Thyroid gland (tissue), 4 donors: ENCODE measurements at regions not wholly inside any gene's neighbourhood (a gene's known extent, or its start where the extent isn't known, plus 50 kb on each side); places are given as distances from the start of the nearest gene placed in this dataset.

Source experiments
- DNase-seq, 2 donors: peaks; one replicate each; pipeline ENCODE4 v3.0.0-alpha.2; 2019
- H3K27ac ChIP-seq, 3 donors: fragments of 200-600 bp; sonication (generic); 1 replicate in 2 of 3; 2 replicates in 1 of 3; pipeline ENCODE4 v1.5.1; 2016 to 2019; ENCODE audit warnings: mild to moderate bottlenecking in 1 of 3, moderate library complexity in 1 of 3
- H3K27me3 ChIP-seq: fragments of 200-600 bp; sonication (generic); one replicate; pipeline ENCODE4 v1.5.1; 2019
- H3K36me3 ChIP-seq, 2 donors: fragments of 200-600 bp; sonication (generic); one replicate each; pipeline ENCODE4 v1.5.1; 2016 to 2019
- H3K4me1 ChIP-seq, 2 donors: fragments of 200-600 bp; sonication (generic); one replicate each; pipeline ENCODE4 v1.5.1; 2017 to 2019
- H3K4me3 ChIP-seq, 3 donors: fragments of 200-600 bp; sonication (generic); replicated peaks in 1 of 3; 1 replicate in 2 of 3; 2 replicates in 1 of 3; pipeline ENCODE4 v1.5.1; 2016; ENCODE audit warnings: mild to moderate bottlenecking in 1 of 3
- H3K9me3 ChIP-seq: fragments of 200-600 bp; sonication (generic); one replicate; pipeline ENCODE4 v1.5.1; 2017
- POLR2A ChIP-seq, 2 donors: fragments of 450-650 bp; IDR thresholded peaks; one replicate each; pipeline ENCODE4 v1.6.1; 2017; ENCODE audit warnings: antibody characterized with exemption in 2 of 2, mild to moderate bottlenecking in 2 of 2, moderate library complexity in 1 of 2
- WGBS, 2 donors: methylation state at CpG; one replicate each; pipeline ENCODE4 v1.1.5; 2017; 5-methylcytosine and 5-hydroxymethylcytosine counted together
- intact Hi-C: fragments of 100-400 bp; cut with DNase I; formaldehyde crosslinking; loops from one replicate; pipeline ENCODE4 v1.15.1; 2023
- TF ChIP-seq, protein P1 (sequence below), 6 experiments: fragments of 200-600 bp in 3 of 6; fragments of 450-650 bp in 3 of 6; sonication (generic) in 3 of 6; IDR thresholded peaks; one replicate each; pipeline ENCODE4 v1.5.1; 2016 to 2019; ENCODE audit warnings: antibody characterized with exemption in 6 of 6, mild to moderate bottlenecking in 2 of 6, inconsistent platforms in 1 of 6, moderate library complexity in 1 of 6

DNA sequence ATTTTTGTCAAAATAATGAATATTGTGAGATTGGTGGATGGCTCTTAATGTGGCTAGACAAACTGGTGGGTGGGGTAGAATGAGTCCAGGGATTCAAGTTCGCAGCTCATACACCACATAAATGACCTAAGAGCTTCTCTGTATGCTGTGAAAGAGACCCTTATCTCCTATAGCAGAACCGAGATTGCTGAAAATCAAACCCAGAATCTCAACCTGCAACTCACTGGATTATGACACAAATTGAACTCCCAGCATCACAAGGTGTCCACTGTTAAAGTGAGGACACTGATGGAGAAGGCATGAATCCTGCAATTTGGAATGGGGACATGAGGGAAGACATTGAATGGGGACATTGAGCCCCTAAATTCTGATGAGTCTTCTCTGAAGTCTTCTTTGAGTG lies 51.3 kb upstream of the CNKSR3 start:
- intact Hi-C loops: no loop called here
- no peak overlapping the region for H3K4me3 ChIP-seq
- TF ChIP-seq, protein P1, sequence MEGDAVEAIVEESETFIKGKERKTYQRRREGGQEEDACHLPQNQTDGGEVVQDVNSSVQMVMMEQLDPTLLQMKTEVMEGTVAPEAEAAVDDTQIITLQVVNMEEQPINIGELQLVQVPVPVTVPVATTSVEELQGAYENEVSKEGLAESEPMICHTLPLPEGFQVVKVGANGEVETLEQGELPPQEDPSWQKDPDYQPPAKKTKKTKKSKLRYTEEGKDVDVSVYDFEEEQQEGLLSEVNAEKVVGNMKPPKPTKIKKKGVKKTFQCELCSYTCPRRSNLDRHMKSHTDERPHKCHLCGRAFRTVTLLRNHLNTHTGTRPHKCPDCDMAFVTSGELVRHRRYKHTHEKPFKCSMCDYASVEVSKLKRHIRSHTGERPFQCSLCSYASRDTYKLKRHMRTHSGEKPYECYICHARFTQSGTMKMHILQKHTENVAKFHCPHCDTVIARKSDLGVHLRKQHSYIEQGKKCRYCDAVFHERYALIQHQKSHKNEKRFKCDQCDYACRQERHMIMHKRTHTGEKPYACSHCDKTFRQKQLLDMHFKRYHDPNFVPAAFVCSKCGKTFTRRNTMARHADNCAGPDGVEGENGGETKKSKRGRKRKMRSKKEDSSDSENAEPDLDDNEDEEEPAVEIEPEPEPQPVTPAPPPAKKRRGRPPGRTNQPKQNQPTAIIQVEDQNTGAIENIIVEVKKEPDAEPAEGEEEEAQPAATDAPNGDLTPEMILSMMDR (IDR thresholded peaks at IDR 0.05): no peak
- TF ChIP-seq POLR2A (IDR thresholded peaks at IDR 0.05): no peak
- WGBS, 2 donors: 81 to 90% methylated on average over 2 of the region's 2 CpGs
- H3K27me3 ChIP-seq: no peaks in the 10 kb centered on the region
- no peaks in the 10 kb centered on the region for H3K4me1 ChIP-seq
- no peak overlapping the region for H3K27ac ChIP-seq
- H3K36me3 ChIP-seq: no peaks in the 10 kb centered on the region
- H3K9me3 ChIP-seq: no peaks in the 10 kb centered on the region
- DNase-seq: no peak

DNA sequence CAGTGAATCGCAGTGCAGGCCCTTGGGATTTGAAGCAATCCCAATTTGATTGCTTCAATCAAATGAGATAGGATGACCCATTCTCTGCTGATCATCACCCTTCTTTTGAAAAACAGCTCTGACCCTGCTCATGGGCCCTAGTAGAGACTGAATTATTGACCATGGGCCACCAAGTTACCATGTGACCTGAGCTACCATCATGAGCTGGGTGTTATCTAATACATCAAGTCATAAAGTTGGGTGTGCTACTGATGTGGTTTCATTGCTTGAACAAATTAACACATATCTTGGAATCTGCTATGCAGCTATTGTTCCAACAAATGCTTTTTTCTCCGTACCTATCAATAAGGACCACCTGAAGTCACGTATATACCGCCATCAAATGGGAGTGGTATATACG lies 54.8 kb upstream of the CNKSR3 start:
- Histone ChIP-seq H3K9me3 (no peaks in the 10 kb centered on the region), H3K4me1 (no peaks in the 10 kb centered on the region), H3K36me3 (no peaks in the 10 kb centered on the region), H3K27me3 (no peaks in the 10 kb centered on the region), H3K27ac (no peak overlapping the region), H3K4me3 (no peak overlapping the region)
- WGBS, 2 donors: 93 to 97% methylated on average over 5 of the region's 5 CpGs
- no peak for TF ChIP-seq POLR2A (IDR thresholded peaks at IDR 0.05)
- no peak for DNase-seq
- intact Hi-C loops: no loop called here

DNA sequence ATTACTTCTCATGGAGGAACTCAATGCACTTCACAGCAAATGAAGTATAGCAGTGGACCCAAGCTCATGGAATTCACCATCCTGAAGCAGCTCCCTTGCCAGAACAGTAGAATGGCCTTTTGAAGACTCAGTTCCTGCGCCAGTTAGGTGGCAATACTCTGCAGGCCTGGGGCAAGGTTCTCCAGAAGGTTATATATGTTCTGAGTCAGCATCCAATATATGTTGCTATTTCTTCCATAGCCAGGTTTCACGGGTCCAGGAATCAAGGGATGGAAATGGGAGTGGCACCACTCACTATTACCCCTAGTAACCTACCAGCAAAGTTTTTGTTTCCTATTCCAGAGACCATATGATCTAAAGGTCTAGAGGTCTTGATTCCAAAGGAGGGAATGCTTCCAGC lies 56.4 kb upstream of the CNKSR3 start:
- Histone ChIP-seq H3K9me3 (no peaks in the 10 kb centered on the region), H3K36me3 (no peaks in the 10 kb centered on the region), H3K27ac (no peak overlapping the region), H3K27me3 (no peaks in the 10 kb centered on the region), H3K4me1 (no peaks in the 10 kb centered on the region), H3K4me3 (no peak overlapping the region)
- intact Hi-C loops: no loop called here
- WGBS, 2 donors: 81 to 94% methylated on average over 2 of the region's 2 CpGs
- DNase-seq: no peak
- TF ChIP-seq POLR2A (IDR thresholded peaks at IDR 0.05): no peak
- TF ChIP-seq, protein P1 (IDR thresholded peaks at IDR 0.05): no peak

DNA sequence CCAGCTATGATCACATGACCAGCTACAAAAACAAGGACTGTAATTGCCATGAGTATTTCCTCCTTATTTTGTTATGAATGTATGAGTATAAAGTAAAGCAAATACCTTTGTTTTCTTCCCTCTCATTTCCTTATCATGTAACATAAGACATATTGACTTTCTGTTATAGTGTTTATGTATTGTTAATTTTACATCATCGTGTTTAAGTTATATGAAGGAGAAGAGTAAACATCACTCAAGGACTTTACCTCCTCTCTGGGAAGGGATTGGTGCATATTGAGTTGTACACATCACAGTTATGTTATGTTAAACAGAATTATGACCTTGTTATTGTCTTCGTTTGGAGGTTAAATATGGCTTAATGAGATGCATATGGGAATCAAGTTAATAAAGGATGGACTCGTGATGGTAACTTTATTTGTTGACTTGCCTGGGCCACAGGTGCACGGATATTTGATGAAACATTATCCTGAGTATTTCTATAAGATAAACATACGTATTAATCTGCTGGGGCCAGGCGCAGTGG lies 57.3 kb upstream of the CNKSR3 start:
- Histone ChIP-seq H3K4me3 (no peak overlapping the region), H3K4me1 (no peaks in the 10 kb centered on the region), H3K36me3 (no peaks in the 10 kb centered on the region), H3K9me3 (no peaks in the 10 kb centered on the region), H3K27me3 (no peaks in the 10 kb centered on the region), H3K27ac (no peak overlapping the region)
- TF ChIP-seq, protein P1 (IDR thresholded peaks at IDR 0.05): no peak
- TF ChIP-seq POLR2A (IDR thresholded peaks at IDR 0.05): no peak
- WGBS, 2 donors: 89 to 93% methylated on average over 6 of the region's 6 CpGs
- intact Hi-C loops: no loop called here
- DNase-seq: no peak

DNA sequence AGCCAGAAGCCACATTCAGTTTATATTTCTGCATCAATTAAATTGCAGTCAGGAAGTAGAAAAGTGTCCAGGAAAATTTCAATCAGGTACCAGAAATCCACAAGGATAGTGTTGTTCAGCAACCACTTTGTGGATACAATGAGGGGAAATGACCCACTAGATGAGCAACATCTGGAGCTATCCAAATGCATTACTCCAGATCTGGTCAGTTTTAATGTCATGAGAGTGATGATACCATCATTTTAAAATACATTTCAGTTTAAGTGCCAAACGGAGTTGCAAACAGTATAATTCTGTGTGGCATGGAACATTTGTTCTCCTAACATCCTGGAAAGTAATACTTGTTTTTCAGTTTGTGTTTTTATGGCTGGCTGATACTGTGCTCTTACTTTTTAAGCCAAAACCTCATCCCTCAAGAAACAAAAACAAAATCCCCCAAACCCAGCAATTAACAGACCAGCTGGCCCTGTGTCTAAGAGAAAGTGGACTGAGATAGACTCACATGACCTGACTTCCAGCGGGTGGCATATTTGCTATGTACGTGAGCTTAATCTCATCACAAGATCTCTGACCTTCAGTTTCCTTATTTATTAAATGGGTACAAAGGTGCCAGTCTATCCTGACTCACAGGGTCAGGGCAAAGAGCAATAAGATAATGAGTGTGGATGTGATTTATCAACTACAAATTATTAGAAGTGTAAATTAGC lies 58.8 kb upstream of the CNKSR3 start:
- Histone ChIP-seq H3K36me3 (no peaks in the 10 kb centered on the region), H3K4me1 (no peaks in the 10 kb centered on the region), H3K27ac (no peak overlapping the region), H3K4me3 (no peak overlapping the region), H3K27me3 (no peaks in the 10 kb centered on the region), H3K9me3 (no peaks in the 10 kb centered on the region)
- TF ChIP-seq, protein P1 (IDR thresholded peaks at IDR 0.05): no peak
- TF ChIP-seq POLR2A (IDR thresholded peaks at IDR 0.05): no peak
- 56 to 66% methylated on average over 3 of the region's 3 CpGs for WGBS, 2 donors
- intact Hi-C loops: no loop called here
- DNase-seq: no peak
